ENCODE measurements at regions not wholly inside any gene's neighbourhood (a gene's known extent, or its start where the extent isn't known, plus 50 kb on each side); places are given as distances from the start of the nearest gene placed in this dataset.

DNA sequence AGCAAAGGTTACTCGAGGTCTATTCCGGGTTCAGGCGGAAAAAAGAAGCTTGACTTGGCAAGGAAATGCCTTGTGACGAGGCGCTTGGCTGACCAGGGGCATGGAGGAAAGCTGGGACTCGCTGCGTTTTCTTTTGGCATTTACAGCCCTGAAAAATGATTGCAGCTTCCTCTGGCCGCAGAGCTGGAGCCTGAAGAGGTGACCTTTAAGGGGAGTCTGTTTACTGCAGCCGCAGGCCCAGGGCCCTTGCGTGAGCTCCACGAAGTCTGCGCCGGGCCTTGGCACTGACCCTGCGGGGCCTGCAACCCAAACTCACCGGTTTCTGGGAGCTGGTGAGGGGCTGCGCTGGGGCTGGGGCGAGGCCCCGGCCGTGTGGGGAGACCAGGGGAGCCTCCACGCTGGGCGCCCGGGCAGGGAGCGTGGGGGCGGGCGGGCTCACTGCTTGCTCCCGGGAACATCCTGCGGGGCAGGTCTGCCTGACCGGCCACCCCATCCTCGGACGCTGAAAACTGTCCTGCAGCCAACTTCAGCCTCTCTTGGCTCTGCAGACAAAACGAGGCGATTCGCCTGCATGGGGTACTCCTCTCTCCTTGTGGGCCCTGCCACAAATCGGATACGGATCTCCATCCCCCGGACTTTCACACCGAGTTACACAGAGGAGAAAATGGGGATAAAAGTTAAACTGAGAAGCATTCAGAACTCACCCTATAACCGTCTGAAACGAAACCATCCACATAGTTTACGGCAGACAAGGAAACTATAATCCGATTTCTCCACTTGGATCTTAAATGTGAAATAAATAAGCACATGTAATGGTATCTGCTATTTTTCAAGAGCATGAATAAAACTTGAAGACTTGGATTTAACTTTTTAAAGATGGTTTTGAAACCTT, 206.3 kb upstream of the FOXF1 start:
- Histone ChIP-seq H3K9me3 (ENCODE audit: control insufficient read depth, low read length) (no peaks in the 10 kb centered on the region), H3K4me3 (ENCODE audit: low read length in 2 of 2) (no peak overlapping the region), H3K27me3 (ENCODE audit: control insufficient read depth in 1 of 2, insufficient read depth in 2 of 2, low read length in 1 of 2) (peaks cover 0 to 3% of the 10 kb centered on the region in 2 donors), H3K36me3 (ENCODE audit: control insufficient read depth in 1 of 2, insufficient read depth in 2 of 2, low read length in 1 of 2) (no peaks in the 10 kb centered on the region), H3K27ac (ENCODE audit: low read depth in 1 of 2, low read length in 2 of 2) (no peak overlapping the region), H3K4me1 (ENCODE audit: control insufficient read depth in 1 of 2, insufficient read depth in 2 of 2, low read length in 2 of 2) (no peaks in the 10 kb centered on the region)
- 42 to 46% methylated on average over 38 to 41 of the region's 41 CpGs for WGBS, 2 donors
- intact Hi-C loops (cut with DNase I), result no loop called here
- DNase-seq (no peak), ATAC-seq (ENCODE audit: low FRiP score) (peak; percentile 47)

DNA sequence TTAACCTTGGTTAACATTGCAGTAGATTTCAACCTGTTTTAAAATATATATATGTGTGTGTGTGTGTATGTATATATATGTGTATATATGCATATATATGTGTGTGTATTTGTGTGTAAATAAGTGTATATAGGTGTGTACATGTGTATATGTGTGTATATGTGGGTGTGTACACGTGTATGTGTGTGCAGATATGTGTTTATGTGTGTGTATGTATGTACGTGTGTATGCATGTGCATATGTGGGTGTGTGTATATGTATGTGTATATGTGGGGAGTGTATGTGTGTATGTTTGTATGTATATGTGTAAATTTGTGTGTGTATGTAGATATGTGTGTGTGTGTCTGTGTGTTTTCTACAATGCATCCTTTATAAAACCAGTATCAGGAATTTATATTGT, 205.5 kb upstream of the FOXF1 start:
- DNase-seq (no peak), ATAC-seq (ENCODE audit: low FRiP score) (no peak)
- WGBS, 2 donors, result 83 to 93% methylated on average over 2 of the region's 2 CpGs
- Histone ChIP-seq H3K27ac (ENCODE audit: low read depth in 1 of 2, low read length in 2 of 2) (no peak overlapping the region), H3K36me3 (ENCODE audit: control insufficient read depth in 1 of 2, insufficient read depth in 2 of 2, low read length in 1 of 2) (no peaks in the 10 kb centered on the region), H3K4me1 (ENCODE audit: control insufficient read depth in 1 of 2, insufficient read depth in 2 of 2, low read length in 2 of 2) (no peaks in the 10 kb centered on the region), H3K4me3 (ENCODE audit: low read length in 2 of 2) (no peak overlapping the region), H3K9me3 (ENCODE audit: control insufficient read depth, low read length) (no peaks in the 10 kb centered on the region), H3K27me3 (ENCODE audit: control insufficient read depth in 1 of 2, insufficient read depth in 2 of 2, low read length in 1 of 2) (no peaks in the 10 kb centered on the region)
- intact Hi-C loops (cut with DNase I), result no loop called here

DNA sequence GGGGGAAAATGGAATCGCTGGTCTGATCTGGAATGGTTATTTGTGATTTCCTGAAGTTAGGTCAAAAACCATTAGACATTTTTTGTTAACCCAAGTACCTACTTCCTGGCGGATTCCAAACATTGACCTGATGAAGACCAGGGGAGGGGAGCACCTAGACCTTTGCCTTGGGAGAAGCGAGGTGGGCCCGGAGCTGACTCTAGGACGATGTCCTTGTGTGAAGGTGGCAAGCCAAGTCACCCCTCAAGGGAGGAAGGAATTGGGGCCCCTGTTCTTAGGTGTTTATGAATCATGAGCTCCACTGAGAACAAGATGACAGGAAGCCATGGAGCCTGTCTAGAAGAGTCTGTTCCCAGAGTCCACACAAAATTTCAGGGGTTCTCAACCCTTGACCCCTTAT, 204.9 kb upstream of the FOXF1 start:
- H3K27me3 ChIP-seq (ENCODE audit: control insufficient read depth in 1 of 2, insufficient read depth in 2 of 2, low read length in 1 of 2), result no peaks in the 10 kb centered on the region
- H3K4me1 ChIP-seq (ENCODE audit: control insufficient read depth in 1 of 2, insufficient read depth in 2 of 2, low read length in 2 of 2), result no peaks in the 10 kb centered on the region
- ATAC-seq (ENCODE audit: low FRiP score) (no peak), DNase-seq (no peak)
- 80 to 83% methylated on average over 5 of the region's 5 CpGs for WGBS, 2 donors
- no peaks in the 10 kb centered on the region for H3K36me3 ChIP-seq (ENCODE audit: control insufficient read depth in 1 of 2, insufficient read depth in 2 of 2, low read length in 1 of 2)
- no peak overlapping the region for H3K4me3 ChIP-seq (ENCODE audit: low read length in 2 of 2)
- intact Hi-C loops (cut with DNase I), result no loop called here
- no peaks in the 10 kb centered on the region for H3K9me3 ChIP-seq (ENCODE audit: control insufficient read depth, low read length)
- H3K27ac ChIP-seq (ENCODE audit: low read depth in 1 of 2, low read length in 2 of 2), result no peak overlapping the region

DNA sequence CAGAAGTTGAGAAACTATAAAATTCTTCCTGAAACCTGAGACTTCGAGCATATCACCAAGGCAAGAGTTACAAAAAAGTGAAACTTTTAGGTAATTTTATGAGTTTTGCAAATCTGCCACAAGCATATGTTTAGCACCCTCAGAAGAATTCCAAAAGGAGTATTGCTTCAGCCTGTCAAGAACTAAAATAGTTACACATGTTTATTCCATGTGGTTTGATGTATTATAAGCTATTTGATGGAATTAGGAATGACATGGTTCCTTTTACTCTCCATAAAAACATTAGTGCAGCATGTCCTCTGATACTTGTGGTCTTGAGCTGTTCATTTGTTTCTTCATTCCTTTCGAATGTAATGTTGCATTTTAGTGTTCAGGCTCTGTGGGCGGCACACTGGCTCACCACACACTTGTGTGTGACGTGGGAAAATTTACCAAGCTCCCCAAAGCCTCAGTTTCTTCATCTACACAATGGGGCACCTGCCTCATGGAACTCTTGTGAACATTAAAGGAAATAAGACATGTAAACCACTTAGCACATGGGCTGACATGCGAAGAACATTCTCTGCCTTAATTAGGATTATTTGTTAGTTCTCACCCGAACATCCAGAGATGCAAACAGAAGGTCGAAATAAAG, 204.2 kb upstream of the FOXF1 start:
- Histone ChIP-seq H3K4me3 (ENCODE audit: low read length in 2 of 2) (no peak overlapping the region), H3K9me3 (ENCODE audit: control insufficient read depth, low read length) (no peaks in the 10 kb centered on the region), H3K27me3 (ENCODE audit: control insufficient read depth in 1 of 2, insufficient read depth in 2 of 2, low read length in 1 of 2) (no peaks in the 10 kb centered on the region), H3K4me1 (ENCODE audit: control insufficient read depth in 1 of 2, insufficient read depth in 2 of 2, low read length in 2 of 2) (no peaks in the 10 kb centered on the region), H3K27ac (ENCODE audit: low read depth in 1 of 2, low read length in 2 of 2) (no peak overlapping the region), H3K36me3 (ENCODE audit: control insufficient read depth in 1 of 2, insufficient read depth in 2 of 2, low read length in 1 of 2) (no peaks in the 10 kb centered on the region)
- DNase-seq, result no peak
- intact Hi-C loops (cut with DNase I), result no loop called here
- ATAC-seq (ENCODE audit: low FRiP score), result no peak
- WGBS, 2 donors, result 64 to 68% methylated on average over 7 of the region's 7 CpGs

DNA sequence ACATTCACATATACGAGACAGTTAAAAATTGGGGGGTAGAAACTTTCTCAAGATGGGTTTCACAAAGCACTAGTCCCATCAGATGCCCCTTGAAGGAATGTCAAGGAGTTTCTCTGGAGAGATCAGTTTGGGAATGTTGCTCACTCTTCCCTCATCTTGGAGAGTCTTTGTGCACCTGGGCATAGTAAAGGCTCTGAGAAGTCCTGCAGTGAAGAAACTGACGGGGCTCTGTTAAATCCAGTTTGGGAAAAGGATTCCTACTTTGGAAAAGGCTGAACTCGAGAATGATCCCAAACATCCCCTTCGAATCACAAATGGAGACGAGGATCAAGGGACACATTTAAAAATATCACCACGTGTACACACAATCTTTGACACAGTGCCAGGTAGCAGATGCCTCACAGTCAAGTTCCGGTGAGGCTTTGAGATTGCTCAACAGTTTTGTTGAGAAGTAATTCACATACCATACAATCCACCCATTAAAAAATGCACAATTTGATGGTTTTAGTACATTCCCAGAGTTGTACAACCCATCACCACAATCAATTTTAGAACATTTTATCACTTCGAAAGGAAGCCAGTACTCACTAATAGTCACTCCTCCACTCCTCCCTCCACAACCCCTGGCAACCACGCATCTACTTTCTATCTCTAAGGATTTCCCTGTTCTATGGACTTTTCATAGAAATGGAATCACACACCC, 203.4 kb upstream of the FOXF1 start:
- no peaks in the 10 kb centered on the region for H3K4me1 ChIP-seq (ENCODE audit: control insufficient read depth in 1 of 2, insufficient read depth in 2 of 2, low read length in 2 of 2)
- intact Hi-C loops (cut with DNase I), result no loop called here
- no peak overlapping the region for H3K4me3 ChIP-seq (ENCODE audit: low read length in 2 of 2)
- H3K36me3 ChIP-seq (ENCODE audit: control insufficient read depth in 1 of 2, insufficient read depth in 2 of 2, low read length in 1 of 2), result no peaks in the 10 kb centered on the region
- H3K27me3 ChIP-seq (ENCODE audit: control insufficient read depth in 1 of 2, insufficient read depth in 2 of 2, low read length in 1 of 2), result no peaks in the 10 kb centered on the region
- no peak overlapping the region for H3K27ac ChIP-seq (ENCODE audit: low read depth in 1 of 2, low read length in 2 of 2)
- no peaks in the 10 kb centered on the region for H3K9me3 ChIP-seq (ENCODE audit: control insufficient read depth, low read length)
- 59 to 63% methylated on average over 9 of the region's 9 CpGs for WGBS, 2 donors
- no peak for DNase-seq
- no peak for ATAC-seq (ENCODE audit: low FRiP score)

DNA sequence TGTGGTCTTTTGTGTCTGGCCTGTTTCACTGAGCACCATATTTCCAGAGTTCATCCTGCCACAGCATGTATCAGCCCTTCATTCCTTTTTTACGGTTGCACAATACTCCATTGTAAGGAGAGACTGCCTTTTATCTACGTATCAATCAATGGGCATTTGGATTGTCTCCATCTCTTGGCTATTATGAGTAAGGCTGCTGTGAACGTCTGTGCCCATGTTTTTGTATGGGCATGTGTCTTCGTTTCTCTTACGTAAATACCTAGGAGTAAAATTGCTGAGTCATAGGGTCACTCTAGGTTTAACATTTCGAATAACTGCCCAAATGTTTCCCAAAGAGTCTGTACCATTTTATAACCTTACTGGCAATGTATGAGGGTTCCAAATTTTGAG, 202.8 kb upstream of the FOXF1 start:
- H3K27ac ChIP-seq (ENCODE audit: low read depth in 1 of 2, low read length in 2 of 2), result no peak overlapping the region
- H3K27me3 ChIP-seq (ENCODE audit: control insufficient read depth in 1 of 2, insufficient read depth in 2 of 2, low read length in 1 of 2), result no peaks in the 10 kb centered on the region
- H3K4me1 ChIP-seq (ENCODE audit: control insufficient read depth in 1 of 2, insufficient read depth in 2 of 2, low read length in 2 of 2), result no peaks in the 10 kb centered on the region
- H3K9me3 ChIP-seq (ENCODE audit: control insufficient read depth, low read length), result no peaks in the 10 kb centered on the region
- DNase-seq, result no peak
- 34 to 38% methylated on average over 6 of the region's 6 CpGs for WGBS, 2 donors
- H3K36me3 ChIP-seq (ENCODE audit: control insufficient read depth in 1 of 2, insufficient read depth in 2 of 2, low read length in 1 of 2), result no peaks in the 10 kb centered on the region
- intact Hi-C loops (cut with DNase I), result no loop called here
- ATAC-seq (ENCODE audit: low FRiP score), result no peak
- H3K4me3 ChIP-seq (ENCODE audit: low read length in 2 of 2), result no peak overlapping the region

DNA sequence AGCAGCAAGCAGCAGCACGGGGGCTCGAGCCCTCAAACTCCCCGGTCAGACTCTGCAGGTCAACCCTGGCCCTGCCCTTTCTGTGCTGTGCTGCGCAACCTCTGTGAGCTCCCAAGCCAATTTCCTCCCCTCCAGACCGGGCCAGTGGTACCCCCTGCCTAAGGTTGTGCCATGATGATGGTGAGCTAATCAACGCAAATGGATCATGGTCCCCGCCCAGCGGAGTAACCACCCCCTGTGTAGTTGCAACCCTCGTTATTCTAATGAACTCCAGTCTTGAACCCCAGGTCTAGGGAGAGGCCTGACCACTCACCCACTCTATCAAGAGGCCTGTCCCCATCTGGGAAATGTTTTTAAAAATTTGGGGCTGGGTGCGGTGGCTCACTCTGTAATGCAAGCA, 201.8 kb upstream of the FOXF1 start:
- ATAC-seq (ENCODE audit: low FRiP score), result no peak
- no peaks in the 10 kb centered on the region for H3K4me1 ChIP-seq (ENCODE audit: control insufficient read depth in 1 of 2, insufficient read depth in 2 of 2, low read length in 2 of 2)
- H3K27me3 ChIP-seq (ENCODE audit: control insufficient read depth in 1 of 2, insufficient read depth in 2 of 2, low read length in 1 of 2), result no peaks in the 10 kb centered on the region
- no peak overlapping the region for H3K27ac ChIP-seq (ENCODE audit: low read depth in 1 of 2, low read length in 2 of 2)
- H3K4me3 ChIP-seq (ENCODE audit: low read length in 2 of 2), result no peak overlapping the region
- H3K36me3 ChIP-seq (ENCODE audit: control insufficient read depth in 1 of 2, insufficient read depth in 2 of 2, low read length in 1 of 2), result no peaks in the 10 kb centered on the region
- intact Hi-C loops (cut with DNase I), result no loop called here
- H3K9me3 ChIP-seq (ENCODE audit: control insufficient read depth, low read length), result no peaks in the 10 kb centered on the region
- 76 to 82% methylated on average over 10 of the region's 10 CpGs for WGBS, 2 donors
- DNase-seq, result peak in 1 of 2 donors; percentile 57

DNA sequence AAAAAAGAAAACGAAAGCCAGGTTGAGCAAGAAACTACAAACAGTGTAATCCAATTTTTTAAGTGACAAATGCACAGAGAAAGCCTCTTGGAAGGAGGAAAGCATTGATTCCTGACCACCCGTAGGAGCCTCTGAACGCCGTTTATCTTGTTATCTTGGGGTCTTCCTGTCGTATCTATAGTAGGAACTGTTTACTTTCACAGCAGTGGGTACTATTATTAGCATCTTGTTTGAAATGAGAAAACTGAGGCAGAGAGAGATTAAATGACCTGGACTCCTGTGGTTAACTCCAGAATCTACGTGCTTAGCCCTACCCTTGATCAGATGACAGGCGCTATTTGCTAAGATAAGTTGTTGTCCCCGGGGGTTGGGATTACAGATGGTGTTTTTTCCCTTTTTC, 196.7 kb upstream of the FOXF1 start:
- Histone ChIP-seq H3K9me3 (ENCODE audit: control insufficient read depth, low read length) (no peaks in the 10 kb centered on the region), H3K4me1 (ENCODE audit: control insufficient read depth in 1 of 2, insufficient read depth in 2 of 2, low read length in 2 of 2) (no peaks in the 10 kb centered on the region), H3K27ac (ENCODE audit: low read depth in 1 of 2, low read length in 2 of 2) (no peak overlapping the region), H3K27me3 (ENCODE audit: control insufficient read depth in 1 of 2, insufficient read depth in 2 of 2, low read length in 1 of 2) (no peaks in the 10 kb centered on the region), H3K36me3 (ENCODE audit: control insufficient read depth in 1 of 2, insufficient read depth in 2 of 2, low read length in 1 of 2) (no peaks in the 10 kb centered on the region), H3K4me3 (ENCODE audit: low read length in 2 of 2) (no peak overlapping the region)
- no peak for DNase-seq
- 25 to 27% methylated on average over 8 of the region's 8 CpGs for WGBS, 2 donors
- intact Hi-C loops (cut with DNase I), result no loop called here
- no peak for ATAC-seq (ENCODE audit: low FRiP score)
